GM23338 (cell line): ENCODE measurements at regions not wholly inside any gene's neighbourhood (a gene's known extent, or its start where the extent isn't known, plus 50 kb on each side); places are given as distances from the start of the nearest gene placed in this dataset.

Source experiments
- ATAC-seq: fragments of 200-7000 bp; cut with Tn5 transposase; 3 replicates; pipeline ENCODE4 v1.9.1; 2020
- DNase-seq: peaks from one replicate; pipeline ENCODE4 v3.0.0-alpha.2; 2015; ENCODE audit warnings: low spot score
- H2AFZ ChIP-seq: fragments of 200-600 bp; sonication (generic); 2 replicates; pipeline ENCODE4 v1.8.0; 2016; ENCODE audit warnings: antibody characterized with exemption, mild to moderate bottlenecking, moderate library complexity
- H3F3A ChIP-seq: fragments of 200-600 bp; sonication (generic); replicated peaks from 2 replicates; pipeline ENCODE4 v1.8.0; 2017; ENCODE audit warnings: antibody characterized with exemption, mixed run types, low read depth
- H3K27ac ChIP-seq: fragments of 200-600 bp; sonication (generic); 2 replicates; pipeline ENCODE4 v1.6.1; 2016; ENCODE audit warnings: low read depth
- H3K27me3 ChIP-seq: fragments of 200-600 bp; sonication (generic); 2 replicates; pipeline ENCODE4 v1.8.0; 2016; ENCODE audit warnings: mild to moderate bottlenecking, mixed run types, moderate library complexity; ENCODE audit not compliant: insufficient read depth
- H3K36me3 ChIP-seq: fragments of 200-600 bp; sonication (generic); 2 replicates; pipeline ENCODE4 v1.8.0; 2016; ENCODE audit warnings: mild to moderate bottlenecking; ENCODE audit not compliant: insufficient read depth
- H3K4me1 ChIP-seq: fragments of 200-600 bp; sonication (generic); 2 replicates; pipeline ENCODE4 v1.8.0; 2016; ENCODE audit warnings: mild to moderate bottlenecking, moderate library complexity; ENCODE audit not compliant: insufficient read depth
- H3K4me2 ChIP-seq: fragments of 200-600 bp; sonication (generic); 2 replicates; pipeline ENCODE4 v1.7.1; 2017; ENCODE audit warnings: mixed run types
- H3K4me3 ChIP-seq: fragments of 200-600 bp; sonication (generic); 2 replicates; pipeline ENCODE4 v1.6.1; 2016; ENCODE audit warnings: mixed run types
- H3K79me2 ChIP-seq: fragments of 200-600 bp; sonication (generic); replicated peaks from 2 replicates; pipeline ENCODE4 v1.8.0; 2017; ENCODE audit warnings: mild to moderate bottlenecking; ENCODE audit not compliant: insufficient read depth
- H3K9me2 ChIP-seq: fragments of 200-600 bp; sonication (generic); 2 replicates; pipeline ENCODE4 v1.8.0; 2017; ENCODE audit not compliant: insufficient read depth
- H4K20me1 ChIP-seq: fragments of 200-600 bp; sonication (generic); replicated peaks from 2 replicates; pipeline ENCODE4 v1.8.0; 2017; ENCODE audit warnings: mild to moderate bottlenecking; ENCODE audit not compliant: insufficient read depth
- H3K27ac Mint-ChIP-seq: 2 replicates; pipeline ENCODE4 v1.8.0; 2020; ENCODE audit warnings: inconsistent platforms, mild to moderate bottlenecking, moderate library complexity, mixed read lengths
- H3K27me3 Mint-ChIP-seq: 3 replicates; pipeline ENCODE4 v1.8.0; 2022; ENCODE audit warnings: low read depth, mild to moderate bottlenecking, moderate library complexity, mixed read lengths, inconsistent platforms; ENCODE audit not compliant: insufficient read depth, poor library complexity
- H3K36me3 Mint-ChIP-seq: 3 replicates; pipeline ENCODE4 v1.8.0; 2021; ENCODE audit warnings: low read depth, mild to moderate bottlenecking, inconsistent platforms, moderate library complexity, mixed read lengths
- H3K4me1 Mint-ChIP-seq: 3 replicates; pipeline ENCODE4 v1.8.0; 2020; ENCODE audit warnings: mild to moderate bottlenecking, inconsistent platforms, mixed read lengths
- H3K4me3 Mint-ChIP-seq: 3 replicates; pipeline ENCODE4 v1.8.0; 2021; ENCODE audit warnings: moderate library complexity, mild to moderate bottlenecking, inconsistent platforms, mixed read lengths
- H3K9me3 Mint-ChIP-seq: 3 replicates; pipeline ENCODE4 v1.8.0; 2020; ENCODE audit warnings: moderate library complexity, mild to moderate bottlenecking, inconsistent platforms, mixed read lengths
- CREB1 ChIP-seq: fragments of 250-450 bp; sonication (Bioruptor Pico); IDR thresholded peaks from 2 replicates; pipeline ENCODE4 v1.5.0; 2020; ENCODE audit warnings: low read depth, mild to moderate bottlenecking, moderate library complexity
- EZH2 ChIP-seq: fragments of 200-600 bp; sonication (generic); IDR thresholded peaks from one replicate; pipeline ENCODE4 v1.8.0; 2017; ENCODE audit warnings: antibody characterized with exemption, mild to moderate bottlenecking, low read depth; ENCODE audit not compliant: unreplicated experiment
- JUNB ChIP-seq: IDR thresholded peaks from one replicate; pipeline ENCODE4 v1.6.1; 2016; ENCODE audit warnings: antibody characterized with exemption; ENCODE audit not compliant: unreplicated experiment
- POLR2AphosphoS5 ChIP-seq: IDR thresholded peaks from 2 replicates; pipeline ENCODE4 v1.6.1; 2016; ENCODE audit warnings: antibody characterized with exemption, low read depth
- ZNF114 ChIP-seq: fragments of 250-450 bp; sonication (Bioruptor Pico); IDR thresholded peaks from 2 replicates; pipeline ENCODE4 v1.5.0; 2020; ENCODE audit warnings: mild to moderate bottlenecking, moderate library complexity
- ZNF331 ChIP-seq: fragments of 250-450 bp; sonication (Bioruptor Pico); IDR thresholded peaks from 2 replicates; pipeline ENCODE4 v1.5.0; 2020; ENCODE audit warnings: low read depth, mild to moderate bottlenecking, moderate library complexity
- TF ChIP-seq, protein P1 (sequence below): fragments of 250-450 bp; sonication (Bioruptor Pico); IDR thresholded peaks from 2 replicates; pipeline ENCODE4 v1.5.0; 2020; ENCODE audit warnings: mild to moderate bottlenecking, moderate library complexity
- TF ChIP-seq, protein P2 (sequence below), 2 experiments: fragments of 200-600 bp in 1 of 2; sonication (generic) in 1 of 2; conservative IDR thresholded peaks; 2 replicates each; pipeline versions ENCODE4 v1.5.1 to v1.6.1; 2016 to 2017; ENCODE audit warnings: antibody characterized with exemption in 2 of 2, low read depth in 2 of 2, mild to moderate bottlenecking in 2 of 2, moderate library complexity in 1 of 2

DNA sequence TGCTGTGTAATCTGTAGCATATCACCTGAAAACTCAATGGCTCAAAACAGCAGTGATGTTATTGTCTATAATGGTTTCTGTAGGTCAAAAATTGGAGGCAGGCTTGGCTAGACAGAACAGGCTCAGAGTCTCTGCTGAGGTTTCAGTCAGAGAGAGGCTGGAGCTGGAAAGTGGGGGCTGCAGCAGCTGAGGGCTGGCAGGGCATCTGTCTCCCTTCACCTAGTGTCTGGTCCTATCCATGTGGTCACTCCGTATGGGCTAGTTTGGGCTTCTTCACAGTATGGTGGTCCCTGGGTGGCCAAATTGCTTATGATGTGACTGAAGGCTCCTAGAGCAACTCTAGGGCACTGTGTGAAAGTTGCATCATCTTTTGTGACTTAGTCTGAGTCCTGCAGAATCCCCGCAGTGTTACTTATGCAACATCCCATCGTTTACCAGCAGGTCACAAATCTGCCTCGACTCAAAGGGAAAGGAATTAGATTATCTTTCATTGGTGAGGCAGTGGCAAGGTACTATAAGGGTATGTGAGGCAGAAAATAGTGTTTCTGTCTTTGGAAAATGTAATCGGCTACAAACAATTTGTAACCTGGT lies 497.0 kb downstream of the EPHA7 start (continued):
- TF ChIP-seq, protein P1, sequence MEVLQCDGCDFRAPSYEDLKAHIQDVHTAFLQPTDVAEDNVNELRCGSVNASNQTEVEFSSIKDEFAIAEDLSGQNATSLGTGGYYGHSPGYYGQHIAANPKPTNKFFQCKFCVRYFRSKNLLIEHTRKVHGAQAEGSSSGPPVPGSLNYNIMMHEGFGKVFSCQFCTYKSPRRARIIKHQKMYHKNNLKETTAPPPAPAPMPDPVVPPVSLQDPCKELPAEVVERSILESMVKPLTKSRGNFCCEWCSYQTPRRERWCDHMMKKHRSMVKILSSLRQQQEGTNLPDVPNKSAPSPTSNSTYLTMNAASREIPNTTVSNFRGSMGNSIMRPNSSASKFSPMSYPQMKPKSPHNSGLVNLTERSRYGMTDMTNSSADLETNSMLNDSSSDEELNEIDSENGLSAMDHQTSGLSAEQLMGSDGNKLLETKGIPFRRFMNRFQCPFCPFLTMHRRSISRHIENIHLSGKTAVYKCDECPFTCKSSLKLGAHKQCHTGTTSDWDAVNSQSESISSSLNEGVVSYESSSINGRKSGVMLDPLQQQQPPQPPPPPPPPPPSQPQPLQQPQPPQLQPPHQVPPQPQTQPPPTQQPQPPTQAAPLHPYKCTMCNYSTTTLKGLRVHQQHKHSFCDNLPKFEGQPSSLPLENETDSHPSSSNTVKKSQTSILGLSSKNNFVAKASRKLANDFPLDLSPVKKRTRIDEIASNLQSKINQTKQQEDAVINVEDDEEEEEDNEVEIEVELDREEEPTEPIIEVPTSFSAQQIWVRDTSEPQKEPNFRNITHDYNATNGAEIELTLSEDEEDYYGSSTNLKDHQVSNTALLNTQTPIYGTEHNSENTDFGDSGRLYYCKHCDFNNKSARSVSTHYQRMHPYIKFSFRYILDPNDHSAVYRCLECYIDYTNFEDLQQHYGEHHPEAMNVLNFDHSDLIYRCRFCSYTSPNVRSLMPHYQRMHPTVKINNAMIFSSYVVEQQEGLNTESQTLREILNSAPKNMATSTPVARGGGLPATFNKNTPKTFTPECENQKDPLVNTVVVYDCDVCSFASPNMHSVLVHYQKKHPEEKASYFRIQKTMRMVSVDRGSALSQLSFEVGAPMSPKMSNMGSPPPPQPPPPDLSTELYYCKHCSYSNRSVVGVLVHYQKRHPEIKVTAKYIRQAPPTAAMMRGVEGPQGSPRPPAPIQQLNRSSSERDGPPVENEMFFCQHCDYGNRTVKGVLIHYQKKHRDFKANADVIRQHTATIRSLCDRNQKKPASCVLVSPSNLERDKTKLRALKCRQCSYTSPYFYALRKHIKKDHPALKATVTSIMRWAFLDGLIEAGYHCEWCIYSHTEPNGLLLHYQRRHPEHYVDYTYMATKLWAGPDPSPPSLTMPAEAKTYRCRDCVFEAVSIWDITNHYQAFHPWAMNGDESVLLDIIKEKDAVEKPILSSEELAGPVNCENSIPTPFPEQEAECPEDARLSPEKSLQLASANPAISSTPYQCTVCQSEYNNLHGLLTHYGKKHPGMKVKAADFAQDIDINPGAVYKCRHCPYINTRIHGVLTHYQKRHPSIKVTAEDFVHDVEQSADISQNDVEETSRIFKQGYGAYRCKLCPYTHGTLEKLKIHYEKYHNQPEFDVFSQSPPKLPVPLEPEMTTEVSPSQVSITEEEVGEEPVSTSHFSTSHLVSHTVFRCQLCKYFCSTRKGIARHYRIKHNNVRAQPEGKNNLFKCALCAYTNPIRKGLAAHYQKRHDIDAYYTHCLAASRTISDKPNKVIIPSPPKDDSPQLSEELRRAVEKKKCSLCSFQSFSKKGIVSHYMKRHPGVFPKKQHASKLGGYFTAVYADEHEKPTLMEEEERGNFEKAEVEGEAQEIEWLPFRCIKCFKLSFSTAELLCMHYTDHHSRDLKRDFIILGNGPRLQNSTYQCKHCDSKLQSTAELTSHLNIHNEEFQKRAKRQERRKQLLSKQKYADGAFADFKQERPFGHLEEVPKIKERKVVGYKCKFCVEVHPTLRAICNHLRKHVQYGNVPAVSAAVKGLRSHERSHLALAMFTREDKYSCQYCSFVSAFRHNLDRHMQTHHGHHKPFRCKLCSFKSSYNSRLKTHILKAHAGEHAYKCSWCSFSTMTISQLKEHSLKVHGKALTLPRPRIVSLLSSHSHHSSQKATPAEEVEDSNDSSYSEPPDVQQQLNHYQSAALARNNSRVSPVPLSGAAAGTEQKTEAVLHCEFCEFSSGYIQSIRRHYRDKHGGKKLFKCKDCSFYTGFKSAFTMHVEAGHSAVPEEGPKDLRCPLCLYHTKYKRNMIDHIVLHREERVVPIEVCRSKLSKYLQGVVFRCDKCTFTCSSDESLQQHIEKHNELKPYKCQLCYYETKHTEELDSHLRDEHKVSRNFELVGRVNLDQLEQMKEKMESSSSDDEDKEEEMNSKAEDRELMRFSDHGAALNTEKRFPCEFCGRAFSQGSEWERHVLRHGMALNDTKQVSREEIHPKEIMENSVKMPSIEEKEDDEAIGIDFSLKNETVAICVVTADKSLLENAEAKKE: no peak

DNA sequence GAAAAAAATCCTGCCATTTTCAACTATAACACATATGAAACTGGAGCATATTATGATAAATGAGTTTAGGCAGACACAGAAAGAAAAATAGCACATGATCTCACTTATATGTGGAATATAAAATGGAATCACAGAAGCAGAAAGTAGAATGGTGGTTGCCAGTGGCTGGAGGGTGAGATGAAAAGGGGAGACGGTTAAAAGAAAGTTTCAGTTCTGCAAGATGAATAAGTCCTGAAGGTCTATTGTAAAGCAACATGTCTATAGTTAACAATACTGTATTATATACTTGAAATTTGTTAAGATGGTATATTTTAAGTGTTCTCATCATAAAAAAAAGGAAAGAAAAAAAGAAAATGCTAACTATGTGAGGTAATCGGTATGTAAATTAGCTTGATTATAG lies 503.9 kb downstream of the EPHA7 start:
- Histone ChIP-seq H3K4me2 (no peak overlapping the region), H3K4me1 (0 out of 2 replicates have a peak, but pooled peaks cover 9% of the 10 kb centered on the region), H3K4me3 (no peak overlapping the region), H3K79me2 (no peaks in the 10 kb centered on the region), H3F3A (no peaks in the 10 kb centered on the region), H2AFZ (no peak overlapping the region), H4K20me1 (no peaks in the 10 kb centered on the region), H3K9me2 (no peaks in the 10 kb centered on the region), H3K27ac (no peak overlapping the region), H3K36me3 (no peaks in the 10 kb centered on the region), H3K27me3 (no peaks in the 10 kb centered on the region)
- no peaks in the 10 kb centered on the region for H3K36me3 Mint-ChIP-seq
- no peaks in the 10 kb centered on the region for H3K27me3 Mint-ChIP-seq
- ATAC-seq (no peak), DNase-seq (no peak)
- H3K9me3 Mint-ChIP-seq: no peaks in the 10 kb centered on the region
- H3K27ac Mint-ChIP-seq: no peak overlapping the region
- H3K4me1 Mint-ChIP-seq: peaks cover 8% of the 10 kb centered on the region
- H3K4me3 Mint-ChIP-seq: no peak overlapping the region
- TF ChIP-seq JUNB (no peak), CREB1 (CRISPR knock-in tag) (no peak), ZNF114 (no peak), POLR2AphosphoS5 (no peak), EZH2 (no peak), ZNF331 (CRISPR knock-in tag) (no peak)
- TF ChIP-seq, protein P1: no peak
- TF ChIP-seq, protein P2, sequence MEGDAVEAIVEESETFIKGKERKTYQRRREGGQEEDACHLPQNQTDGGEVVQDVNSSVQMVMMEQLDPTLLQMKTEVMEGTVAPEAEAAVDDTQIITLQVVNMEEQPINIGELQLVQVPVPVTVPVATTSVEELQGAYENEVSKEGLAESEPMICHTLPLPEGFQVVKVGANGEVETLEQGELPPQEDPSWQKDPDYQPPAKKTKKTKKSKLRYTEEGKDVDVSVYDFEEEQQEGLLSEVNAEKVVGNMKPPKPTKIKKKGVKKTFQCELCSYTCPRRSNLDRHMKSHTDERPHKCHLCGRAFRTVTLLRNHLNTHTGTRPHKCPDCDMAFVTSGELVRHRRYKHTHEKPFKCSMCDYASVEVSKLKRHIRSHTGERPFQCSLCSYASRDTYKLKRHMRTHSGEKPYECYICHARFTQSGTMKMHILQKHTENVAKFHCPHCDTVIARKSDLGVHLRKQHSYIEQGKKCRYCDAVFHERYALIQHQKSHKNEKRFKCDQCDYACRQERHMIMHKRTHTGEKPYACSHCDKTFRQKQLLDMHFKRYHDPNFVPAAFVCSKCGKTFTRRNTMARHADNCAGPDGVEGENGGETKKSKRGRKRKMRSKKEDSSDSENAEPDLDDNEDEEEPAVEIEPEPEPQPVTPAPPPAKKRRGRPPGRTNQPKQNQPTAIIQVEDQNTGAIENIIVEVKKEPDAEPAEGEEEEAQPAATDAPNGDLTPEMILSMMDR (conservative IDR thresholded peaks at IDR 0.05; ENCODE audit: low read depth in 2 of 2): no peak
